HG02798 (cell line): ENCODE measurements at regions not wholly inside any gene's neighbourhood (a gene's known extent, or its start where the extent isn't known, plus 50 kb on each side); places are given as distances from the start of the nearest gene placed in this dataset.

Experiments
- ATAC-seq: cut with Tn5 transposase; IDR thresholded peaks from one replicate; pipeline ENCODE4 v1.9.1; 2021; ENCODE audit warnings: mild to moderate bottlenecking; ENCODE audit not compliant: unreplicated experiment, poor library complexity

DNA sequence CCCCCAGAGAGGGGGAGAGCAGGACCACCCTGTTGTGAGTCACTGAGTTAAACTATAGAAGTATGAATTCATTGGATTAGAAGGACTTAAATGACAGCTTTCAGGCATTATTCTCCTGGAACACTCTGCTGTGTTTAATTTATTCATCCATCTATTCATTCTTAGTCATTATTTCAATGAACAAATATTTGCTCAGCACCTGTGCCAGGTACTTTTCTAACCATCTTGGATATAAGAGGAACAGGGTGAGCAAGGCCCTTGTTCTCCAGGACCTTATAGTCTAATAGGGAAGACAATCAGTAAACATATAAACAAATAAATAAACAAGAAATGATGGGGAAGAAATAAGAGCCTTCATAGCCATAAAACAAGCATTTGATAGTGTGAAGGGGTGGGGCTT, 483.9 kb upstream of the BRINP1 start:
- ATAC-seq: no peak

DNA sequence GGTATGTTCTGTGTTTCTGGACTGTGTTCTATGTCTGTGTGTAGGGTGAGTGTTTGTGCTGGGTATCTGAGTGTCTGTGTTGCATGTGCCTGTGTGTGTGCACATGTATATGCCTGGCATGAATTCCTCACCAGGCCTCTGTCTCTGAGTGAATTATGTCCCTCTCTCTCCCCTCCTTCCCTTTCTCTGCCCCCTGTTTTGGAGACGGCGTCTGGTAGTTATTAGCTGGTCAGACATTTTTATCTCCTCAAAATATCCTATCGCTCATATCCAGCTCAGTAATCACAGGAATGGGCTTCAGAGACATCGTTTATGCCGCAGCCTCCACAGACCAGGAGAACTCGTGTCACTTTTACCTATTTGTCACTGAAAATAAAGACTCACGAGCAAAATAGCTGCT, 483.2 kb upstream of the BRINP1 start:
- ATAC-seq: no peak

DNA sequence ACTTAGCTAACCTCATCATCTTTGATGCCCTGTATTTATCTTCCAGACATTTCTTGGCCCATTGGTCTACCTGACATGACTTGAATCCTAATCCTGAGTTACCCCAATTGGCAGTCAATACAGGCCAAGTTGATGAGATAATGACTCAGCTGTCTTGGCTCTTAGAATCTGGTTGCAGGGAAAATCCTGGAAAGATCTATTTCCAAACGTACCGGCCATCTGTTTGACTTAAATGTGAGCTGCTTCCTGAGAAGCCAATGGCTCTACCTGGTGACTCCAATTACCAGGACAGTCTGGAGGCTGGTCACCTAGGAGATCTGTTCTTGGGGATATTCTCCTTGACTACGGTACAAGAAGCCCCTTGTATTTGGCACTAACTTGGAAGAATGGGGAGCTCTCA, 475.2 kb upstream of the BRINP1 start:
- no peak for ATAC-seq

DNA sequence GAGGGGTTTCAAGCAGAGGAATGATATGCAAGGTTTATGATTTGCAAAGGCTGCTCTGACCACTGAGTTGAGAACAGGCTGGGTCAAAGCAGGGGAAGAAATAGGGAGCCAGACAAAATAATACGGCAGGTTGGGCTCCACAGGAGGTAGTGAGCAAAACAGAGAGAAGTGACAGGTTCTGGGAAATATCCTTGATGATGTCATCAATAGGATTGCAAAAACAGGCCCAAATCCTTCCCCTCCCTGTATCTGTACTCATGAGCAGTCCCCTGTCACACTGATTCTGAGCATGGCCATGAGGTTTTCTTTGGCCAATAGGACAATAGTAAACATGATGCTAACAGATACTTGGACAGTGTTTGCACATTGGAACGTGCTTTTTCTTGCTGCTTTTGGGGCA, 471.8 kb upstream of the BRINP1 start:
- no peak for ATAC-seq

DNA sequence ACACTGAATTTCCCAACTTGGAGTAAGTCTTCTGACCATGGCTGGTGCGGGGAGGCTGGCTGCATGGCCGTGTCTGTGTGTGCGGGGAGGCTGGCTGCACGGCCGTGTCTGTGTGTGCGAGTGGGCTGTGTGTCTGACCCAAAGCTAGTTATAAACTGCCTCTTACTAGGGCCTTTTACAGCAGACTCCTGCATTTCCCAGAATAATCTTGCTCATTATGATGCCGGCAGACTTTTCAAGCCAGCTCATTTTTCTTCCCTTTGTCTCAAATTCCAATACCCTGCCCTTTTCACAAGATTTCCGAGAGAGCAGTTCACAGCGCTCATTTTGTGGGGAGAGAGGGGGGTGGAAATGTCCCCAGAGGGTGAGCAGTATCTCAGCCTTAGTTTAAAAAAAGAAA, 470.7 kb upstream of the BRINP1 start:
- no peak for ATAC-seq

DNA sequence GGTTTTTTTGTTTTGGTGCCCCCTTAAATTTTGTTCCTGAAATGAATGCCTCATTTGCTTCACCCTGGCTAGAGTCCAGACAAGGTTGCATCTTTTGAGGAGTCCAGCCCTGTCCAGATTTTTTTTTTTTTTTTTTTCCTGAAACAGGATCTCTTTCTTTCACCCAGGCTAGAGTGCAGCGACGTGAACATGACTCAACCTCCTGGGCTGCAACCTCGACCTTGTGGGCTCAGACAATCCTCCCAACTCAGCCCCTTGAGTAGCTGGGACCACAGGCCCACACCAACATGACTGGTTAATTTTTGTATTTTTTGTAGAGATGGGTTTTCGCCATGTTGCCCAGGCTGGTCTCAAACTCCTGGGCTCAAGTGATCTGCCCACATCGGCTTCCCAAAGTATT, 469.0 kb upstream of the BRINP1 start:
- no peak for ATAC-seq

DNA sequence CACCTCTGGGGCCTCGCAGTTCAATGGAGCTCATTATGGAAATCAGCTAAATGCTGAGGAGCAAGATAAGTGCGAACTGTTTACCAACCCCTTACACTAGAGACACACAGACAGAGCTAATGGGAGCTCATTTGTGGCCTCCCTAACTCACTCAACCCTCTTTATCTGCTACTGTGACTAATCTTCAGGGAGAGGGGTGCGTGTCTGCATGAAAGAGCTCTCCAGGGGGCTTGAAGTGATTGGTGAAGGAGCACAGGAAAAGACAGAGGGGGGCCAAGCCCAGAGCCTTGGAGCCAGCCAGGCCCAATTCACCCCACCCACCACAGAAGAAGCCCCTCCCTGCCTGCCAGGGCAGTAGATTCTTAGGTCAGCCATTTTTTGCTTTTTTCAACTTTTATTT, 466.8 kb upstream of the BRINP1 start:
- no peak for ATAC-seq

DNA sequence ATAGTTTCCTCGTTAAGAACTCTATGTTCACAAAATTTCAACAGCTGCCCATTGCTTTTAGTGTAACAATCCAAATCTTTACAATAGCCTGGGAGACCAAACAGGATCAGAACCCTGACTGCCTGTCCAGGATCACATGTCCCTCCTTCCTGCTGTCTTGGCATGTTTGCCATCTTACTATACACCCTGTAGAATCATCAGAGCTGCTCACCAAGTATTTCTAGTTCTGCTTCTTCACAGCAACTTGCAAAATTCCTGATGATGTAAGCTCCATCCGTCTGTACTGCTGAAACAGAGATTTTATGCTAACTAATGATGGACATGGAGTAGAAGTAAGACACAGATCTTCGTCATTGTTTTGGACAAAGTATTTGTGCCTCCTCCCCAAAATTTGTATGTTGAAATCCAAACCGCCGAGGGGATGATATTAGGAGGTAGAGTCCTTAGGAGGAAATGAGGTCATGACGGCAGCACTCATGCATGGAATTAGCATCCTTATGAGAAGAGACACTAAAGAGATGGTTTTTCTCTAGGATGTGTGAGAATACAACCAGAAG, 464.9 kb upstream of the BRINP1 start:
- no peak for ATAC-seq

DNA sequence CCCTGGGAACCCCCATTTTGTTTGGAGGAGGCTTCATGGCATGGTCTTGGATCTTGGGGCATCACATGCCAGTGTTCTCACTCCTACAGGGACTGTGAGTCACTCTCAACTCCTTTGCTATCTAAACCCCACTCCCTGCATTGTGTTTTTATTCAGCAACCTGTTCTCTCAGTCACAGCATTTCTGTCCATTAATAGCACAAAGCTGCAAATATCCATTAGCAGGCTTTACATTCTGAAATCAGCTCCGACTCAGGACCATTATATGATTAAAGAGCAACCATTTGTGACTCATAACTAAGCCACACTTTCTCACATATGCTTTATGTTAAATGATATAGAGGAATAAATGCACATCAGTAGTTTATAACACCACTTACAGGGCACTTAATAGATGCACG, 462.1 kb upstream of the BRINP1 start:
- ATAC-seq: no peak

DNA sequence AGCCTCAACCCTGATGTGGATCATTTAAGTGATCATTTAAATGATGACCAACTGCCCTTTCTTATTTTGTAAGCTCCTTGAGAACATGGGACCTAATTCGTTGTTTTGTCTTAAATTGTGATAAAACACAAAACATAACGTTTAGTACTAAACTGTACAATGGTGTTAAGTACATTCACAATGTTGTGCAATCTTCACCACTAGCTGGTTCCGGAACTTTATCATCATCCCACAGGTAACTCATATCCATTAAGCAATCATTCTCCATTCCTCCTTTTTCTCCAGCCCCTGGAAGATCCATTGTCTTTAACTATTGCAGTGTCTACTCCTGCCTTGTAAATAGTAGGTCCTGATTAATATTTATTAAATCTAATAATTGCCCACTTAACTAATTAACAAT, 460.5 kb upstream of the BRINP1 start:
- no peak for ATAC-seq

DNA sequence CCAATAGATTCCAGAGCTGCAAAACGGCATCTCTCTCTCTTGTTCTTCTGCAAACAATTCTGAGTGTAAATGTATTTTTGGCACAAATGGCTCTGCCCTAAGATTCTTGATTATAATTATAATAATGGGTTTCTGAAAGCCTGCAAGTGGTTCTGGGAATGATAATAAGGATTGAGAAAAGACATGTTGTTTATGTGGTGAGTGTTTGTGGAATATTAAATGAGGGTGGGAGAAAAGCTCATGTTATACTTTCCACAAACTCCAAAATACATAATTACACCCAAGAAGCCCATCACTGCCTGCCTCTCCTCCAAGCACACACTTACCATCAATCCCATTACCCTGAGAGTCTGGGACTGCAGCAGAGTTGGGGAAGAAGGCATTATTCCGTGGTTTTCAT, 460.0 kb upstream of the BRINP1 start:
- no peak for ATAC-seq

DNA sequence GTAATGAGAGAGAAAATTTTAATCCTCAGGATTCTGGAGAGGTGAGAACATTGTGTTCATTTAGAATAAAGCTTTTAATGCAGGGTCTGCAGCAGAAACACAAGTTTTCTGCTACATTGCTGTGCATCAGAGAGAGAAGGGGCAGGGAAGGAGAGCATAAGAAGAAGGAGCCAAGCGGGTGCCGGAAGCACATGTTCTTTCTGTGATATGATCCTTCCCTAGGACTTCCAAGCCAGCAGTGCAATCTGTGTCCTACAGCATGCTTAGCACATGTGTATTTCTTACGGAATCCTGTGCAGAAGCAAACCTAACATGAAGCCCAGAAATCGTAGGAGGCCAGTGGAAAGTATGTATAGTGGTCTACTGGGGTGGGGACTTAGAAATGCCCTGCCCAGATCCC, 458.3 kb upstream of the BRINP1 start:
- ATAC-seq: no peak

DNA sequence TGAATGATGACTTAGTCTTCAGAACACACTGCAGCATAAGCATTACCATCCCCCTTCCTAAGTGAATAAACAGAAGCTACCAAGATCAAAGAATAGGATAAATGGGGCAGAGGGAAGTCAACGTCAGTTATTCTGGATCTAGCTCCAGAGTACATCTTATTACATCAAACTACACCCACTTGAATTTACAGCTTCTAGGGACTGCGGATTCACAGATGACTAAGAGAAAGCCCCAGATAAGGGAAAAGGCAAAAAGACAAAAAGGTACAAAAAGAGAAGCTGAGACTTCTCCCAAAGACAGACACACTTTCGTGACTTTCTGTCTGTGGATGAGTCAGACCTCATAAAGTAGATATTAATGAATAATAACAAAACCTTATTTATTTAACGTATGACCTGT, 457.9 kb upstream of the BRINP1 start:
- ATAC-seq: no peak

DNA sequence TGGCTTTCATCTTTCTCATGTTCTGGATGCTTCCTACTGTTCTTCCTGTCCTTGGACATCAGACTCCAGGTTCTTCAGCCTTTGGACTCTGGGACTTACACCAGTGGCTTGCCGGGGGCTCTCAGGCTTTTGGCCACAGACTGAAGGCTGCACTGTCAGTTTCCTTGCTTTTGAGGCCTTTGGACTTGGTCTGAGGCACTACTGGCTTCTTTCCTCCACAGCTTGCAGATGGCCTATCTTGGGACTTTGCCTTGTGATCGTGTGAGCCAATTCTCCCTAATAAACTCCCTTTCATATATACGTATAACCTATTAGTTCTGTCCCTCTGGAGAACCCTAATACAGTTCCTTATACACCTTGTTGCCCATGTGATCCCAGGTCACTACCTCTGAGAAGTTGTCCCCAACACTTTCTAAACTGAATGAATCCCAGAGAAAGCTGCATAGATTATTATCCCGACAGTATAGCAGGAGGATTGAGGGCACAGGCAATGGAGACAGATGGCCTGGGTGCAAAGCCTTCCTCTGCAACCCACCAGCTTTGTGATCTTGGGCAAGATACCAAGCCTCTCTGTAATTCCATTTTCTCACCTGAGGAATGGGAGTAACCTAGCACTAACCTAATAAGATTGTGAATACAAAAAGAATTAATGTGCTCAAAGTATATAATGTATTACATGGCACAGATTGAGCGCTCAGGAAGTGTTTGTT, 449.6 kb upstream of the BRINP1 start:
- no peak for ATAC-seq

DNA sequence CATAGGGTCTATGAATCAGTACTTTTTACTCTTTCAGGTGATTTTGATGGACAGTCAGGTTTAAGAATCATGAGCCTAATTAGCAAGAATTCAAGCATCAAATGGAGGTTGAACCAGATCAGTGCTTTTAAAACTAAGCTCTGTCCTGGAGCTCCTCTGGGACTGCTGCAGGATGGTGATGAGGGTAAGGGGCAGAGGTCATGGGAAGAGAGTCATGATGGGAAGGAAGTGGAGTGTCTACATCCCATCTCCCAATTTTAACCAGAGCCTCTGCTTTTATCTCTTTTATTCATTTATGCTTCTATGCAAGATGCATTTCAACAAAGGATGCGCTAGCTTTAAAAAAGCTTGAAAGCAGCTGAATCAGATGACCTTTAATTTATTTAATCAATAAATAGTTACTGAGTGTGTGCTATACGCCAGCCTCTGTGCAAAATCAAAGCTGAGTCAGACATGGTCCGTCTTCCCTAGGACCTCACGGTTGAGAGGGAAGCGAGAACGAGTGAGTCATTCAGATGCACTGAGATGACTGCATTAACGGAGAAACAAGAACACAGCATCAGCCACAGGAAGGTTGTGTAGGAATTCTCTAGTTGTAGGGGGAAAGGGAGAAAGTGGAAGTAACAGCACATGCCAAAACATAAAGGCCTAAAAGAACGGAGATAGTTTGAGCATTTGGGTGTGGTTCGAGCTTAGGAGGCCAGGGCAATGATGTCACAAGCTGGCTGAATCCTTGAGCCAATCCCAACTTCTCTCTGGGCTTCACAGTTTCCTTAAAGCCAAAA, 441.6 kb upstream of the BRINP1 start:
- no peak for ATAC-seq

DNA sequence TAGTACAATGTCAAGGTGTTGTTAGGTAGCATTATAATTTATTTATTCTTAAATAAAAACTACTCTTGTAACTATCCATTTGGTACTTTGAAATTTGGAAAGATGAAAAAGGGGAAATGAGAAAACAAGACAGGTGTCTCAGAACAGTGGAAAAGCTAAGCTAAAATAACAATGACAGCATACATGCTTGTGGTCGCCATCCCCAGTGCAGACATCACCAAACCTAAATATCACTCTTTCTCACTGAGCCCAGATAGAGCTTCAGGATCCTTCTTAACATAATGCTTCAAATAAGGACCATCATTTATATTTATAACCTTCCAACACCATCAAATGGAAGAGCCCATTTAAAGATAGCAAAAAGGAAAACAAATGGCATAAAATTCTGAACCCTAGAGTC, 434.4 kb upstream of the BRINP1 start:
- ATAC-seq: no peak

DNA sequence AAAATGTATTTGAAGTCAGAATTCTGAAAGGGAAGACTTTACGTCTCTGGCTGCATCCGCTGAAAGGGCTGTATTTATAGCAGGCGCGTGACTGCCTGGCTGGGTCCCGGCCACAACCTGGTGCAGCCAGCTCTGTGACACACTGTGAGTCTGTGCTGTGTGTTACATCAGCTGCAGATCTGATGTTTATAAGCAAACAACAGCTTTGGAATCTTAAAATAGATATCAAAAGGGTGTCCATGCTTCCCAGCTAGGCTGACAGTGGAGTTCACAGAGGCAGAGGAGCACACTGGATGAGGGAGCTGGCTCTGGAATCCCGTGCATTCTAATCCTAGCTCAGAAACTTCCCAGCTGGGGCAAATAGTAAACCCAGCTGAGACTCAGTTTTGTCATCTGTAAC, 433.4 kb upstream of the BRINP1 start:
- ATAC-seq: no peak

DNA sequence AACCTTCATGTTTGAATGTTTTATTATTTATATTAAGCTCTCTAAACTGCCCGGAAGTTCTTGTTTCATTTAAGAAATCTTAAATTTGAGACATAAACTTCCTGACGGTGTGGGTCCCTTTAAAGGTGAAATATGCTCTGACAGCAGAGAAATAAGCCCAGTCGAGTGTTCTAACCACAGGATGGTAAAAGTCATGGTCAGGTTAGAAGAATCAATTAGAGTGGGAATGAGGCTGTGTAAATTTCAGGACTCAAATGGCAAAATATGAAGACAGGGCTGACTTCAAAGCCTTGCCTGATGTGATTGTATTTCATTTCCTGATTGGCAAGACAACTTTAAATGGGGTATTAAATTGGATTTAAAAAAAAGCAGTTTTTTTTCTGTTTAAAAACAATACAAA, 432.9 kb upstream of the BRINP1 start:
- no peak for ATAC-seq

DNA sequence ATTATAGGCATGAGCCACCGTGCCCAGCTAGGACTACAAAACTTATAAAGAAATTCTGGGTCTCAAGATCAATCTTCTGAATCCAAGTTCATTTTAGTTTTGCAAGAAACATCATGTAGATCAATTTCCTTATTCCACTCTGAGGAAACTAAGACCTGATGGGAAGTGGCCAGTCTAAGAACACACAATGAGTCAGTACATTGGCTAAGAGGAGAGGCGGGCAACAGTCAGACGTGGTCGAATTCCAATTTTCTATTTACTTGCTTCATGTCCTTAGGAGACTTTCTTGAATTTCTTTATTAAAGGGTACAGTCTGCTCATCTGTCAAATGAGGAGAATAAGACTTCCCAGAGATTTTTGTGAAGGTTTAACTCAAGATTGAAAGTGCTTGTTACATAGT, 432.1 kb upstream of the BRINP1 start:
- no peak for ATAC-seq

DNA sequence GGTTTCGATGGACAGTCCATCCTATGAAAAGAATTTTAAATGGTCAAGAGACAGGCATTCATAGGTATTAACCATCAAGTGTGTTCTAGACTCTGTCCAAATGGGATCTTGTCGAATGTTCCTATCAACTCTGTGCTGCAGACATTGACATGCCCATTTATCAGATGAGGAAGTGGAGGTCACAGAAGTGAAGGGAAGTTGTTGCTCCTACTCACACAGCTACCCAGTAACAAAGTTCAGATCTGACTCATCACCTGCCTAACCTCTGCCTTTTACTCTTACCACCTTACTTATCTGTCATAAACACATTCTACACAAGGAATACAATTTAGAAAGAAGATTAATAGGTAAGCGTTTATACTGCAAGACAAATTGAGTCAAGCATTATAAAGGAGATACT, 426.2 kb upstream of the BRINP1 start:
- ATAC-seq: no peak

DNA sequence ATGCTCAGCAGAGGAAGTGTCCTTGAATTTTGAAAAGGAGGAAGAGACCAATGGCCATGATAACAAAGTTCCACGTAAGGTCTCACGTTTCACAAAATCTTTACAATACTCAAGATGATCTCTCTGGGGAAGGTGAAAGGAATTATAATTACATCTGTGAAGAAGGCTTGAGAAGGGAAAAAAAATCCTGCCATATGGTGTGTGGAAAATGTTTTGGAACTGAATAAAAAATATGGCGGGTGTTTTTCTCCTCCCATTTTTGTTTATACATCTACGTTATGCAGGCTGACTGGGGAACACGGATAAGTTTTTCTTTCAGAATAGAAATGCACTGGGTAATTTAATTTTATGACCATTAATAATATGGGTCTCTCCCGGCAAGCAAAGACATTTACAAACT, 425.6 kb upstream of the BRINP1 start:
- ATAC-seq: no peak

DNA sequence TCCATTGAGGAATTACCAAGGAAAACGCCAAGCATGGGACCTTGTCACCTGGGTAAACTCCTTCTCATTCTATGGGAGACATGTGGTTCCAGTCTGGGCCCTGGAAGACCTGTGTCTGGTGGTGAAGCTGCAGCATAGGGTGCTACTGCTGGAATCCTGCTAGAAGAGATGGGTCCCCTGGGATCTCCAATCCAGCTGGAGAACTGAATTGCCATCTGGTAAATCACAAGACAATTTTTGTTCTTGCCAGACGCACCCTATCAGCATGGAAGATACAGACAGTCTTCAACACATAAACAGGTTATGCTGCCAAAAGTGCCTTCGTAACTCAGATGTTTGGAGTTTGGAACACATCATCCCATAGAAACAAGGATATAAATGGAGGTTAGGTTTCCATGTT, 424.0 kb upstream of the BRINP1 start:
- ATAC-seq: no peak
